HG03039 (cell line): ENCODE measurements at regions not wholly inside any gene's neighbourhood (a gene's known extent, or its start where the extent isn't known, plus 50 kb on each side); places are given as distances from the start of the nearest gene placed in this dataset.

Experiments used
- ATAC-seq: cut with Tn5 transposase; IDR thresholded peaks from one replicate; pipeline ENCODE4 v1.9.1; 2021; ENCODE audit warnings: mild to moderate bottlenecking, moderate library complexity; ENCODE audit not compliant: unreplicated experiment

DNA sequence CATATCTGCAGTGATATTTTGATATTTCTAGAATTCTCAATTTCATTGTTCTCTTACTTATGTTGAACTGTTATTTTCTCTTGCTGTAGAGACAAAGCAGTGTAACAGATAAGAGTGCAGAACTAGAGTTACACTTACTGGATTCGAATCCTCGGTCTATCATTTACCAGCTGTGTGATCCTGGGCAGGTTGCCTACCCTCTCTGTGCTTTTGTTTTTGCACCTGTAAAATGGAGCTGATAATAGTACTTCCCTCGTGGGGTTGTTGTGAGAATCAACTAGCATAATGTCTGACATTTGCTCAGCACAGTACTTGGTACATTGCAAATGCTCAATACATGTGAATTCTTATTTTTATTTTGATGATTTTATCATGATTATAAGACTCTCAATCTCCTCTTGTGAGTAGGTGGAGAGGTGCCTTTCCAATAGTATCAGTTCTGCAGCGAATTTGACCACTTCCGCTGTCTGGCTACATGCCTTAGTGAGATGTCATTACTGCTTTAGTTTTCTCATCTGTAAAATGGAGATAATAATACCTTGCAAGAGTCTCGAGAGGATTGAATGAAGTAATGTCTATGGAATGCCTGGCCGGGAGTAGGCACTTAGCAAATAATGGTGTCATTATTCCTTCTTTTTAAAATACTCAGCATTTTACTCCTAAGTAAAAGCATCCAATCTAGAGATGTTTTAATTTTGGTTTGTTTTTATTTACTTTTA is 312.2 kb upstream of the MAF start:
- ATAC-seq = no peak

DNA sequence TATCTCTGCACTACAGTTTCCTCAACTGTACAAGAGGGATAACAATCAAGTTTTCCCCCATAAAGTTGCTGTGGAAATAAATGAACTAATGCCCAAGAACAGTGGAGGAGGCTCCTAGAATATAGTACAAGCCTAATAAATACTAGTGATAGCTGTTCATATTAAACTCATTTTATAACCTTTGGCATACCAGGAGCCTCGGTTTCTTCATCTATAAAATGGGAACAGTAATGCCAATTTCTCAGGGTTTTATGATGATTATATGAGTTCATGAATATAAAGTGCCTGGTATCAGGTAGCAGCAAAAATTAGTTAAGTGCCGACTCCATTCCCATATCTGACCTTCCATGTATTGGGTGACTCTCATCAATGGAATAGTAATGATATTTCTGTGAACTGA is 311.1 kb upstream of the MAF start:
- ATAC-seq = no peak

DNA sequence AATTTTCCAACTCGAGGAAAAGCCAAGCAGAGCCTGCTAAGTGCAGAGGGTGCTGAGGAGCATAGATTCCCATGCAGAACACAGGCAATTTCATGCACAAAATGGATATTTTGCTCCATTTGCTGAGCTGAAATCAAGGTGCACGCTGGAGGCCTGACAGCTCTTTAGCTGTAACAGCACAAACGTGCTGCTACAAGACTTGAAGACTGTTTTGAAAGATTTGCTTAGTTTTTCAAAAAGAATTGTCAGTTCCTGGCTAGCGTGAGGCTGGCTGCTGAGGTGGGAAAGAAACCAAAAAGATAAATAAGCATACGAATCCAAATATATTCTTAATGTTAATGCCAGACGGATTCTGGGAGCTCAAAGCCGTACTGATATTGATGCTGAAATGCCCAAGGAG is 309.0 kb upstream of the MAF start:
- no peak for ATAC-seq

GRCh38 chr16:79903471-79903870 is 302.9 kb upstream of the MAF start:
- no peak for ATAC-seq

GRCh38 chr16:79902351-79902750 is 301.8 kb upstream of the MAF start:
- no peak for ATAC-seq

DNA sequence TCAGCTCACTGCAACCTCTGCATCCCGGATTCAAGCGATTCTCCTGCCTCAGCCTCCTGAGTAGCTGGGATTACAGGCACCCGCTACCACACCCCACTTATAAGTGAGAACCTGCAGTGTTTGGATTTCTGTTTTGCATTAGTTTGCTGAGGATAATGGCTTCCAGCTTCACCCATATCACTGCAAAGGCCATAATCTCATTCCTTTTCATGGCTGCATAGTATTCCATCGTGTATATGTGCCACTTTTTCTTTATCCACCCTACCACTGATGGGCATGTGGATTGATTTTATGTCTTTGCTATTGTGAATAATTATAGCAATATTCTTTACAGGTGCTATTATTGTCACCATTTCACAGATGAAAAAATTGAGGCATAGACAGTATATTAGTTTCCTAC is 301.0 kb upstream of the MAF start:
- no peak for ATAC-seq

GRCh38 chr16:79899716-79900115 is 299.2 kb upstream of the MAF start:
- no peak for ATAC-seq

DNA sequence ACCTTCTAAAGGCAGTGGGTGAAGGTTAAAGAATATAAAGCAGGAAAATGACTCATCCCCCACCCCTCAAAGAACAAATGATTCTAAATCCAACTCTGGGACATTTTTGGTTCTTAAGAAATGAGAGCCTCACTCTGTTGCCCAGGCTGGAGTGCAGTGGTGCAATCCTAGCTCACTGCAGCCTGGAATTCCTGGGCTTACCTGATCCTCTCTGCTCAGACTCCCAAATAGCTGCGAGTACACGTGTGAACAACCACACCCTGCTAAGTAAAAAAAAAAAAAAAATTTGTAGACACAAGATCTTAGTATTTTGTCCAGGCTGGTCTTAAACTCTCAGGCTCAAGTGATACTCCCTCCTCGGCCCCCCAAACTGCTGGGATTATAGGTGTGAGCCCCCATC is 298.8 kb upstream of the MAF start:
- ATAC-seq = no peak

DNA sequence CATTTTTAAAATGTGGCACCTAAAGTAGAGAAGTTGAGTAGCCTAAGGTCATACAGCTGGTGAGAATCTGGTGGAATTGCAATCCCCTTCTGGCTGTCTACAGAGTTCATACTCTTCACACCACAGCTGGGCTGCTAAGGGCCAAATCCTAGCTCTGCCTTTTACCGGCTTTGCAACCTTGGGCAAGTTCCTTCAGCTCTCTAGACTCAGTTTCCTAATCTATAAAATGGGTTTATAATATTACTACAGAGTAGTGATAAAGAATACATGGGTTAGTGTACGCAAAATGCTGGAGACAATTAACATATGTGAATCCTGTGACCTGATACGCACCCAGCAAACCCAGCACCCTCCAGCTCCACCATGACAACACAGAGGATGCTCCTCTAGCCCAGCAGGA is 298.2 kb upstream of the MAF start:
- ATAC-seq = no peak

DNA sequence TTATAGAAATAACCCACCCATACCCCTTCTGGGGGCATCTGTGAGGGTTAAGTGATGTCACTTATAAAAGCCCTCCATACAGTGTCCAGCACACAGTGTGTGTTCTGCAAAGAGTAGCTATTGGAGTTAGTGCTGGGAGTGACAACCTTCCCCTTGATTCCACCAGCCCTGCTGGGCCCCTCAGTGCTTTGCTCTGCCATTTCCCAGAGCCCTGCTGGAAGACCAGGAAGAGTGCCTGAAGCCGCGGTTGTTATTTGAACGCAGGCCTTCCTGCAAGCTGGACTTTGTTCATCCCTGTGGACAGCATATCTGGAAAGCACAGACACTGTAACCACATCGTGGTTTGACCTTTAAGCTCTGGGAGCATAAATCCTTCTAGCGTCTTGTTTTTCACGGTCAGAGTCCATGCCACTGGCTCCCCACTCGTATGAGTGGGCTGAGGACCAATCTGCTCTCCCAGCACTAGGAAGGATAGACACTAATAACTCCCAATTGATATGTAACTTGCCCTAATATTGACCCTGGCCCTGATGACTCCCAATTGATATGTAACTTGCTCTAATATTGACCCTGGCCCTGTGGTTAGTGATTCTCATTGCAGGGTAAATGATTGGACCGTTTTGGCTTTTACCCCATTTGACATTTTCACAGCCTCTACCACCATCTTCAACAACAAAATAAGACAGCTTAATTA is 297.1 kb upstream of the MAF start:
- ATAC-seq = no peak

GRCh38 chr16:79897104-79897452 is 296.5 kb upstream of the MAF start:
- no peak for ATAC-seq

GRCh38 chr16:79895917-79896203 is 295.3 kb upstream of the MAF start:
- no peak for ATAC-seq

DNA sequence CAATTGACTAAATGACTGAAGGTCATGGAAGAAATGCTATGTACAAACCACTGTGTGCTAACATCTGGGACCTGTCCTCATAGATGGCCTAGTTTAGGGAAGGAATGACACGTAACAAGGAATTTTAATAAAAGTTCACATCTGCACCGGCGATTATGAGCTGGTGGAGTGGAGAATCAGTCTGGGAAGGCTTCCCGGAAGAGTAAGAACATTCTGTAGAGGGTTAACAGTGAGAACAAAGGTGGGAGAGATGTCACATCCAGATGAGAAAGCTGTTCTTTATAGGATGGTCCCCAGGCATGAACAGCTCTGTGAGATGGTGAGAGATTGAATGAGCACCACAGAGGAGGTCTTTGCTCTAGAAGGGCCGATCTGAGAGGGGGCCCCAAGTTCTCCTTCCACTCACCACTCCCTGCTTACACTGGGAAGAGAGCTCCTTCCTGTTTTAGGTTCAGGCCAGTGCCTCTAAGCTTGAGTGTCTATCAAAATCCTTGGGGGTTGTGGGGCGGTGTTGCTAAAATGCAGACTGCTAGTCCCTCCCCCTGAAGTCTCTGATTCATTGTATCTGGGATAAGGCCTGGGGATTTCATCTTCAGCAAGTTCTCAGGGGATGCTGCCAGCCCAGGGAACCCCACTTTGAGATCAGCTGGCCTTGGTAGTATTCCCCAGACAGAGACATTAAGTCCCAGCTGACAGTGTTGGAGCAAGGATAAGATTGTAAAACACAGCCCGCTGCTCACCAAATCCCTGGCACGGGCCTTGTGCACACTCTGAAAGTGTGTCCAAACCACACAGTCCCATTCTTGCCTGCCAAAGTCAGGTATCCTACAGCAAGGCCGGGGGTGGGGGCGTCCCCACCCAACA is 294.7 kb upstream of the MAF start:
- ATAC-seq = no peak

GRCh38 chr16:79893445-79893844 is 292.9 kb upstream of the MAF start:
- no peak for ATAC-seq

DNA sequence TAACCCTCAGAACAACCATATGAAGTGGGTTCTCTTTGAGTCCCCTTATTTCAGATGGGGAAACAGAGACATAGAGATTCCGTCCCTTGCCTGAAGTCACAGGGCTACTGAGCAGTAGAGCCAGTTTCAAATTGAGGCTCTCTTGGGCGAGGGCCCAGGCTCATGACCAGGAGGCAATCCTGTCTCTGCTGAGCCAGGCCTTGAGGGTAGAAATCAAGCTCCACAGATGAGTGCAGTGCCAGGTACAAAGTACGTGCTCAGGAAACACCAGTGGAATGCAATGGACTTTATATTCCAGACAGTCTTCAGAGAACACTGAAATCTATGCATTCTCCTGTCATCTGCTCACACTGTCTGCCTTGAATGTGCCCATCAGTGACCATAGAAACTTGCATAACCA is 291.7 kb upstream of the MAF start:
- no peak for ATAC-seq

GRCh38 chr16:79891458-79891857 is 290.9 kb upstream of the MAF start:
- no peak for ATAC-seq

GRCh38 chr16:79887541-79888540 is 287.3 kb upstream of the MAF start:
- ATAC-seq = no peak

- no peak for ATAC-seq
Observed at GRCh38 chr16:79885320-79885719, 284.8 kb upstream of the MAF start.

- ATAC-seq = no peak
Observed at GRCh38 chr16:79883494-79883893, 283.0 kb upstream of the MAF start.

DNA sequence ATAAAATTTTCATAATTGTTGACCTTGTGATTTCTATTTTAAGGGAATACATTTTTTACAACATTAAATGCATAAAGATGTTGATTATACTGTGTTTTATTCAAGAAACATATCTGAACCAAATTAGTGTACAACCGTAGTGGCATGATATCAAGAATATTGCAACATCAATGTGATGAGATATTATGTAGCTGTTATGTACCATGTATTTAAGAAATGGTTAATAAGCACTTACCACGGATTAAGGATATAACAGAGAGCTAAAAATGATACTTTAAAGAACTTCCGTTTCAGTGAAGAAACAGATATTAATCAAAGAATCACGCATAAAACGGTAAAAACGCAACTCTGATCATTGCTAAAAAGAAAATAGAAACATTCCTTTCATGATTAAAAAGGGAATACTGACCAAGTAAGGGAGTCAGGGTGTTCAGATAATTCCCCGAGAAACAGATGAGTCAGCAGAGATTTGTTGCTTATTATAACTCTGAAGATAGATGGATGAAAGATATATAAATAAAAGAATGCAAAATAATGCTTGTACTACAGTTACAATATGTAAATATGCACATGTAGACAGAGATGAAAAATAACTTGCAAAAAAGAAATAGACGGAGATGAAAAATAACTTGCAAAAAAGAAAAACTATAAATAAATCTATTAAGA is 281.9 kb upstream of the MAF start:
- no peak for ATAC-seq
